Posterior vena cava (tissue), 2 donors: ENCODE measurements at regions not wholly inside any gene's neighbourhood (a gene's known extent, or its start where the extent isn't known, plus 50 kb on each side); places are given as distances from the start of the nearest gene placed in this dataset.

Experiments
- DNase-seq: peaks from one replicate; pipeline ENCODE4 v3.0.0-alpha.2; 2020; ENCODE audit warnings: low spot score
- intact Hi-C, 2 donors: fragments of 100-400 bp; cut with DNase I; formaldehyde crosslinking; loops; one replicate each; pipeline versions ENCODE4 v1.14.1 to v1.14.2; 2022 to 2023
- donor health status: DM: yes; HTN: yes; CAD: no.
- donor health status: DM: yes; HTN: yes; CAD: no.

DNA sequence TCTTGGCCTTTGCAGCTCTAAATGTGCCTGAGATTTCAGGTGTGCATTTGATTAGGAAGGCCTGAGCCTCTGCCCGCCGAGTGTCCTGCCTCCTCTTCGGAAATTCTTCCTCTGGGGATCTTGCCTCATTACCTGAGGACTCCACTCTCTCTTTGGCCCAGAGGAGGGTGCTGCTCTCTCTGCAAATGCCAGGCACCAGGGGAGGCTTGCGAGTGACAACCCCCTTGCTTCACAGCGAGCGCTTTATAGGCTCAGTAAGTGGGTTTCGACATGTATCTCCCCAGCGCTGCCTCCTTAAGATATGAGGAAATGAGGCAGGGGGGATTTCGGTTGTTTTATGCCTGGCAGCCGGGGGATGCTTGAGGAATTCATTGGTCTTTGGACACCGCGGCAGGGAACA lies 423.9 kb downstream of the GLRX3 start:
- no peak for DNase-seq
- intact Hi-C loops, result no loop called here

DNA sequence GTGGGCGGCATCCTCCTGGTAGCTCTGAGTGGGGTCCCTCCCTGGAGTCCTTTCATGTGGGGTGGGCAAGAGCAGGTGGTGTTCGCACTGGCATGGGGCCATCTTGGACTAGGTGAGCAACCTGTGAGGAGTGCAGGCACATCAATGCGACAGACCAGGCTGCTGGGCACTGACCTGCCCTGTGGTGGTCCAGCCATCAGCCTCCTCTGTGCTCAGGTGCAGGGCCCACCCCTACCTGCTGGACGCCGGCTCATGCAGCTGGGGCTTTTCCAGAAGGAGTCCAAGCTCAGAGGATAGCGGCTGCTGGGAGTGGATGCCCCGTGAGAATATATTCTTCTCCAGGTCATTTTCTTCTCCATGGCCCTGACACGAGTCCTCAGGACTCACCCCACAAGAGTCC lies 424.4 kb downstream of the GLRX3 start:
- no peak for DNase-seq
- intact Hi-C loops, result no loop called here

DNA sequence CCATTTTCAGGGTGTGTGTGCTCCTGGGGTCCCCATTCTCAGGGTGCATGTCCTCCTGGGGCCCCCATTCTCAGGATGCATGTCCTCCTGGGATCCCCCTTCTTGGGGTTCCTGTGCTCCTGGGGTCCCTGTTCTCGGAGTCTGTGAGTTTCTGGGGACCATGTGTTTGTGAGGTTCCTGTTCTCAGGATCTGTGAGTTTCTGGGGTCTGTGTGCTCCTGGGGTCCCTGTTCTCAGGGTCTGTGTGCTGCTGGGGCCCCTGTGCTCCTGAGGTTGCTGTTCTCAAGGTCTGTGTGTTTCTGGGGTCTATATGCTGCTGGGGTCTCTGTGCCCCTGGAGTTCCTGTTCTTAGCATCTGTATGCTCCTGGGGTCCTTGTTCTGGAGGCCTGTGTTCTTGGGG lies 425.5 kb downstream of the GLRX3 start:
- no peak for DNase-seq
- intact Hi-C loops, result no loop called here

DNA sequence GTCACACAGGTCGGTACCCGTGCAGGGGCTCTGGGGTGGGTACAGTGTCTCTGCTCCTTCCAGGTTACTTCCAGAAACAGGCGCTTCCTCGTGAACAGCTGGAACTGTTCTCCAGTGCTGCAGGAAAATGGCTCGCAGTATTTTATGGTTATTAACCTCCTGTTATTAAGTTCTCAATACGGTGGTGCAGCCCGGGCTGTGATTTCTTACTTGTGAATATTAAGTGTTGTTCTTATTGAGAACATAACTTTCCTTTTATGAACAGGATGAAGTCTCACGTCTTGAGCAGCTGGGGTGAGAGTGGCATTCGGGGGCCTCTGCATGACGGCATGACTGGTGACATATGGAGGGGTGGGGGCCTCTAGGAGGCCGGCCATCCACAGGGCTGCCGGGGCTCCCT lies 430.8 kb downstream of the GLRX3 start:
- no peak for DNase-seq
- intact Hi-C loops, result no loop called here

DNA sequence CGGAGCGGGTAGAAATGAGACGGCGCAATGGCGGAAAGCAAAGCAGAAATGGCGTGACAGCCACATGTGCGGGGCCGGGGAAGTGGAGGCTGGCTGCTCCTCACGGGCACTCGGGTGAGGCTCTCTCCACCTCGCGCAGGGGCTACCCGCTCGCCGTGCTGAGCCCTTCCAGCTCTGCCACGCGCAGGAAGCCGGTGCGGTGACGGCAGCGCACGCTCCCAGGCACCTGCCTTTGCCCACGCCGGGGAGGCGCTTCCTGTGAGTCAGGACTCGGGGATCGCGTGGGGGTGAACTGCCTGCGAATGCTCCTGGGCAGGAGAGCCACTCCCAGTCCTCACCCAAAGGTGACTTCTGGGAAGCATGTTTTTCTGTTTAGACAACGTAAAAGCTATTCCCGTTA lies 431.2 kb downstream of the GLRX3 start:
- DNase-seq, result no peak
- intact Hi-C loops, result no loop called here

DNA sequence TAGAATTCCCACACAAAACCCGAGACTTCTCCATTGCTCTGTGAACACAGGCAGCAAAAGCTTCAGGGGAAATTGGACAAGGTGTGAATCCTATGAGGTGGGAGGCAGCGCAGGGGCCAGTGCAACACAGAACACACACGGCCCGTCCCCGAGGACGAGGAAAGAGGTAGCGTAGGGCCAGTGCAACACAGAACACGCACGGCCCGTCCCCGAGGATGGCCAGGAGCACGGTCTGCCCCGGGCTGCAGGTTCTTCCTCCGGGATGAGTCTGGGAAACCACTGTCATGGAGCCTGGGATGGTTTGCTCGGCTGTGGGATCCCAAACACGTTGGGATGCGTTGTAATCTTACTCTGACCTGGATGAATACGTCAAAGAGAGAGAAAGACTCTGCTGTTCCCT lies 432.1 kb downstream of the GLRX3 start:
- no peak for DNase-seq
- intact Hi-C loops, result no loop called here

DNA sequence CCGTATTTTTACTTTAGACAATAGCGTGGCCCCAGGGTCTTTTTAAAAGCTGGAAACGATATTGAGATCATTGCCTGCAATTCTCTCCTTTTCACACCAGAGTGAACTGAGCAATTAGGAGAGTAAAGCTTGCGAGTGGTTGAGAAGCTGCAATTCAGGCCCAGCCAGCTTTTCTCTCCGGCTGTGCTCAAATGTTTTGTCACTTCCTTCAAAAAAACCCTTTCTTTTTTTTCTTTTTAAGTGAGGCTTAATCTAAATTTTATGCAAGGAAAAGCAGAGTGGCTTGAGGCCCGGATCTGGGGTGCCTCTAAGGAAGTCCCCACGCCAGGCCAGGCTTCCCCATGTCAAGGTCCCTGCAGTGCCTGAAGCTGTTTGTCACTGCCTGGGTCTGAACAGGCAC lies 433.9 kb downstream of the GLRX3 start:
- intact Hi-C loops, result no loop called here
- no peak for DNase-seq

DNA sequence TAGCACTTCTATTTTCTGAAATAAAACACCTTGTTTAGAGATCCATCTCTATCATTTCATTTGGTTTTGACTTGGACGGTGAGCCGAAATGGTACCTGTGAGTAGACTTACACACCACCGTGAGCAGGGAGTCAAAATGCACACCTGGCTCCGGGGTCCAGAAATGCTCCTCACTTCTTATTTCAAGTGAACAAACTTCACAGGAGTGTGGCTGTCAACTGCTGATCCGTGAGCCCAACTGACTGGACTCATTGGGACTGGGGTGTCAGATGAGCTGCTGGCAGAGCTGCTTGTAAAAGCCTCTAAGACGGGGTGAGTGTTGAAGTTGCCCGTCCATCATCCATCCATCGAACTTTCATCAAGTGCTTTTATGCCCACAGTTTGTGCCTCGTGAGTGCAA lies 435.5 kb downstream of the GLRX3 start:
- intact Hi-C loops, result no loop called here
- no peak for DNase-seq

DNA sequence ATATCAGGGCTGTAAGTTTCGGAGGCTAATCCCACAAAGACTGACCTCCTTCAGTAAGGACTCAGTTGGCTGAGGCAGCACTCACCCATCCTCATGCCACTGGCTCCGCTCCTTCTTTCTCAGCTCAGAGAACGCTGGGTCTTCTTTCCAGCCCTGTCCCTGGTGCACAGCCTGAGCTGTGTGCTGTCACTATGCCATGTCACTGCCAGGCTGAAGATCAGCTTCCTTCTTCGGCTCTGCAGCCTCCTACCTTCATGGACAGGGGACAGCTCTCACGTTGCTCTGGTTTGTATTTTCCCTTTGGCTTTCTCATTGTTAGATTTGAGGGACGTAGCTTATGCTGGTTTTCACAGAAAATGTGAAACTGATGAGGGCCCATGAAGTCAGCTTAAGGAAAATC lies 437.3 kb downstream of the GLRX3 start:
- intact Hi-C loops, result no loop called here

DNA sequence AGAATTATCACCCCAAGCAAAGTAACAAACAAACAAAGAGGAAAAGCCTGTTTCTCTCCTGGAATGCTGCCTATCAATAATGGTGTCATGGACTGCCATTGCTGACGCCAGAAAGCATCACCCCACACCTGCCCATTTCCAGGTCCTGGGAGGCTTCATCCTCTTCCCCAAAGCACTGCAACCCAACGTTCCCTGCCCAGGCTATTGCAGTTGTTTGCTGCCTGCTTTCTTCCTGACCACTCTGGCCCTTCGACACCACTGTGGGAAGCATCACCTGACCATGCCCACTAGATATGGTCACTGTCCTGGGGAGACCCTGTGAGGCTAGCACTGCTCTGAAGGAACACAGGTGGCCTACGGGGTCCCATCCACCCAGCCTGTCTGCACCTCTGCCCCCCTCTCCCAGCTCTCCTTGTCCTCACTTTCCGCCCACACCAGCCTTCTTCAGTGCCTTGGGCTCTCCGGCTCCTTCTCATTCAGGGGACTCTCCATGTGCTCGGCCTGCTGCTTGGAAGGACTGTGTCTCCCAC lies 439.6 kb downstream of the GLRX3 start:
- intact Hi-C loops, result loop anchor here in 1 of 2 donors (1.0 kb wide), 1 partner anchor 20 kb away; no protein-coding TSS in a partner anchor
- no peak for DNase-seq

More for the DNA sequence above, 437.3 kb downstream of the GLRX3 start:
- no peak for DNase-seq

DNA sequence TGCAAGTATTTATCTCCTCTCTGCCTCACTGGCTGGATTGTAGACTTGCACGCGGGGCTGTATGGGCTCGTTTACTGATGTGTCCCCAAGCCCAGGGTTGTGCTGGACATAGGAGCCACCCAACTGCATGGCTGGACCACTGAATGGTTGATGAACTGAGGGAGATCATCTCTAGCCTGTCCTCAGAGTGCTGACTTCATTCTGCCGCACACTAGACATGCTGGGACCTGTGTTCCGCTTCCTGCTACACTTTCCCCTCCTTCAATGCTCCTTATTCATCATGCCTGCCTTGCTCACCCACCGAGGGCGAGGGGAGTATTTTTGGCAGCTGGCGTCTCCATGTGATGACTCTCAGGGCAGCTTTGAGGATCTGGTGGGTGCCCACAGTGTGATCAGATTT lies 440.2 kb downstream of the GLRX3 start:
- no peak for DNase-seq
- intact Hi-C loops, result no loop called here

DNA sequence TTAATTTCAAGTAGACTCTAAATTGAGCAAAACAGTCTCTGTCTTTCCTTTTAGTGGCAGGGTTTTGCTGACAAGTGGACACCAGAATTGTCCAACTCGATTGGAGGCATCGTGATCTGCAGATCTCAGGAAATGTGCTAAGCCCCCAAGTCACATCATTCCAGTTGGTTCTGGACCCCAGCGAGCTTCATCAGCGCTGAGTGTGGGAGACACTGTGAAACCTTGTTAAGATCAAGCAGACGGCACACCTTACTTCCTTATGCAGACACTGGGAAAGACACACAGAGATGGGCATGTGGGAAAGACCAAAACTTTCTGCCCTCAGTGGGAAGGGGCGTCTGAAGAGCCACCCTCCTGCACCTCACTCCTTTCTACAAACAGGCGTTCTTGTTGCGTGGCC lies 440.8 kb downstream of the GLRX3 start:
- intact Hi-C loops, result no loop called here
- DNase-seq, result no peak

DNA sequence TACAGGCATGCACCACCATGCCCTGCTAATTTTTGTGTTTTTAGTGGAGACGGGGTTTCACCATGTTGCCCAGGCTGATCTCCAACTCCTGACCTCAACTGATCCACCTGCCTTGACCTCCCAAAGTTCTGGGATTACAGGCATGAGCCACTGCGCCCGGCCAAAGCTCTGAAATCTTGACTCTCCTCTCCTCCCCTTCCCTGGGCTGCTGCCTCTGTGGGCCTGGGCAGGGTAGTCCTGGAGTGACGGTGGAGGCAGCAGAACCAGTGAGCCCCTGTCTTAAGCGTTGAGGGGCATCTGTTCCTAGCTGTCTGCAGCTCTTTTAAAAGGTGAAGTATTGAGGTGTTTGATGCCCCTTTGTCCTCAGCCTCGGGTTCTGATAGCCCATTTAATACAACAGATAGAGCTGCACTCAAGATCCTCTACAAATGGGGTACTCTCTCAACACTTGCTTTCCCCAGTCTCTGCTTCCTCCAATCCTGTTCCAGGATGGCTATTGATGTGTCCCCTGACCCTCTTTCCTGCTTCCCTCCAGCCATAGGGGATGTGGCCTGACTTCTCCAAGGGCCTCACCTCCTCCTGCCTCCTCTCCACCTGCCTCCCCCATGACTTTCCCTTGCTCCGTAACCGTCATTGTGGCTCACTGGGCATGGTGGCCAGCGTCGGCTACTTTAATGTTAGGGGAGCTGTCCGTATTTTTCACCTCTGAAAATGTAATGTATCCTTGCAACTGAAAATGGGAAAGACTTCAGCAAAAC lies 442.5 kb downstream of the GLRX3 start:
- intact Hi-C loops, result no loop called here
- DNase-seq, result no peak

DNA sequence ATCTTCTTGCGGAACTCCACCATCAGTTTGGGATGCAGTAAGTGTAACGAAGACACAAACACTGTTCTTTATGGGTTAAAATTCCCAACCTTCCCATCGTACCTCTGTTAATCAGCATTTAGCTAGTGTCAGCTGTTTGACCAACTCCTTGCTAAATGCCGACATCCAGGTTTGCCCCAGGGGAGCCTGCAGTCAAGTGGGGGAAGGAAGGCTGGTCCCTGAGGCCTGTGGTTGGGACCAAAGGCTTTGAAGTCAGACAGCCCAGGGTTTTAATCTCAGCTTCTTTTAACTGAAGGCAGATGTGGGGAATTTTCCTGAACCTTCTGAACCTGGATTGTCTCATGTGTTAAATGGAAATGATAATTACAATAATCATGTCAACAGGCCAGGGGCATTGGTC lies 443.7 kb downstream of the GLRX3 start:
- DNase-seq, result no peak
- intact Hi-C loops, result no loop called here

DNA sequence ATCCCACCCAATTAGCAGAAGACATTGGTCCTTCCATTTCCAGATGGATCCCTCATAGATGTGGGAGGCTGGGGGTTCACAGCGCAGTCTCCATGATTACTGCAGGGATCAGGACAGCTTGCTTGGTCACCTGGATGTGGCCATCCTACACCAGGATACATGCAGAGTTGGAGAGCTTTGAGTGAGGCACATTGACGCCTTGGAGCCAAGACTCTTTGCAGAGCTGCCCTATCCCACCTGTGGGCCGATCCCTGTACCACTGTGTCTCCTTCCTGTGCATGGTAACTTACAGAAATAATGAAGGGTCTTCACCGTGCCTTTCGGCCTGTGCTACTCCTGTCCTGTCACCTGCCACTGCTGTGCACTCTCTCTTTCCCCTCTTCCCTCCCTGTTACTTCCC lies 444.8 kb downstream of the GLRX3 start:
- no peak for DNase-seq
- intact Hi-C loops, result no loop called here

DNA sequence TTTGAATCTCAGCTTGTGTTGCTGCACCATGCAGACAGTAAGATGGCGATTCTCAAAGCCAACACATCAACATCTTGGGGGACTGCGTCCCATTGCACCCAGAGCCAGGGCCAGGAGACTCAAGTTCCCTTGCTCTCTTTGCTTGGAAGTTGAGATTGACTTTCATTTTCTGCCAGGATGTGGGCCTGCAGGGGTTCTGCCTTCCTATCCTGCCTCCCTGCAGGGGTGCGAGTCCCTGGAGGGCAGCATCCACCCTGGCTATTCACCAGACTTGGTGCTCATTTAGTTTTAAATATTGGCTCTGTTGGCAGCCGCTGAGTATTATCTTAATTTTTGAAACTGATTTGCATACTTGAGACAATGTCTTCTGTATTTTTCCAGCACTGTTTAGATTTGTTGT lies 451.5 kb downstream of the GLRX3 start:
- DNase-seq, result no peak
- intact Hi-C loops, result no loop called here

DNA sequence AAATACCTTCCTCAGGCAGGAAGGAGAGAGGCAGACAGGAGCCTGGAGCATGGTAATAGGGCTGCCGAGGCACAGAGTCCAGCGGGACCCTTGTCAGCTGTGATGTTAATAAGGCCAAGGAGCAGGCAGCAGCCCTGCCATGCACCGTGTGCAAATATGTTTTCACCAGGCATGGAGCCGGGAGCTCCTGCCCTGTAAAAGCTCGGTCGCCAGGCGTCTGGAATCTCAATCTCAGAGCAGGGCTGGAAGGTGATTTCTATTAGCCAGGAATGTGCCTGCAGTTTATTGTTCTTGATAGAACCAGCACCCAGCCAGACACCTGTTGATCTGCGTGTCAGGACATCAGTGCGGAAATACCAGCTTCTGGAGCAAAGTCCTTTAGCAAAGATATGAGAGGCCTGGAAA lies 469.8 kb downstream of the GLRX3 start:
- intact Hi-C loops, result no loop called here
- DNase-seq, result no peak

DNA sequence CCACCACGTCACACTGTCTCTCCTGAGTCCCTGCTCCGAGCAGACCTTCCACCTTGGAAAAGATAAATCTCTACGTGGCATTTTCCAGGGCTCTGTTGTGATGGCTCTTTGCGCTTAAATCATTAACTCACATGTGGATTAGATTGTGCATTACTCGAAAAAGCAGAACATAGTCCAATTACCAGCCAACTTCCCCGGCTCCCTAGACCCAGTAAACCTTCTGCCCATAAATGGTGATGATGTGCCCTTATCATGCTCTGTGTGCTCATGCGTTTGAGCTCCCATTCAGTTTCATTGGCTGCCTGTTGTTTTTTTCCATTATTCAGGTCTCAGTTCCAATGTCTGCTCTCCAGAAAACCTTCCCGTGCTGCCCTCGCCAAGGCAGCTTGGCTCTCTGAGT lies 471.2 kb downstream of the GLRX3 start:
- no peak for DNase-seq
- intact Hi-C loops, result no loop called here

DNA sequence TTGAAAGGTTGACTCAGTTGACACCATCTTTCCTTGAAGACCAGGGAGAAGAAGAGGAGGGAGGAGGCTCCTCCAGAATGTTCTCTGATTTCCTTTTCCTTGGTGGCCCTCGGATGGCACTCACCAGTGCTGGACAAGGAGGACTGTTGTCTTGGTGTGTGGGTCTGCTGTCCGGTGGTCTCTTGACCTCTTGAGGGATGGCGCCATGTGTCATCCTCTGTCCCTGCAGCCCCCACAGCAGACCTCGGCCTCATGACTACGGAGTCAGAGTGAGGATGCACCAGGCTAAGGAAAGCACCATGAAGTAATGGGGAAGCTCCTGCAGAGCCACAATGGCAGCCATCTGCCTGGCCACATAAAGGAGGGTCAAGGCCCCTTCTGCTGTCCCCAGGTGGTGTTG lies 475.0 kb downstream of the GLRX3 start:
- DNase-seq, result no peak
- intact Hi-C loops, result no loop called here

DNA sequence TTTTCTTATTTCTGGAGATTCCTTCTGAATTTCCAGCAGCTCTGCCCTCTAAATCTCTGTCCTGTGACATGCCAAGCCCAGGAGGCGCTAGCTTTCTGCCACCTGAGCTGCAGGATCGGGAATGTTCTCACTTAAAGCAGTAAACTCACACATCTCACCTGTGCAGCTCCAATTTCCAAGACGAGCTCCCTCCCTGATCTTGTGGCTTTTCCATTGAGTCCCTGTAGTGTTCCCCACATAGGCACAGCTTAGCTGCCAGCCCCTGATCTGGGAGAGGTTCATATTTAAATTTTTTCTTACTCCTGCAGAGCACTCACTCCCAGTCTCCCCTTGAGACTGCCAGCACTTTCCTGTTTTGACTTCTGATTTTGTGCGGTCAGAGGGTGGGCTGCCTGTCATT lies 479.3 kb downstream of the GLRX3 start:
- intact Hi-C loops, result no loop called here
- DNase-seq, result no peak

DNA sequence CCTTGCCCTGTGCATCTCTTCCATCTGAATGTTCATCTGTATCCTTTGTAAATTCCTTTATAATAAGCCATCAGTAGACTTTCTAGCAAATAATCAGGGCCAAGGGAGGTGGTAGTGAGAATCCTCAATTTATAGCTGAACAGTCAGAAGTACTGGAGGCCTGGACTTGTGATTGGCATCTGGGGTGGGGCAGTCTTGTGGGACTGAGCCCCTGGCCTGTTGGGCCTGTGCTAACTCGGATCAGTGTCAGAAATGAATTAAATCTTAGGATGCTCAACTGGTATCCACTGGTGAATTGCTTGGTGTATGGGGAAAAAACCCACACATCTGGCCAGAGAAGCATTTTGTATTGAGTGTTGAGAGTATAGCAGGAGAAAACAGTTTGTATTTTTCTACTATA lies 481.8 kb downstream of the GLRX3 start:
- intact Hi-C loops, result no loop called here
- DNase-seq, result no peak

DNA sequence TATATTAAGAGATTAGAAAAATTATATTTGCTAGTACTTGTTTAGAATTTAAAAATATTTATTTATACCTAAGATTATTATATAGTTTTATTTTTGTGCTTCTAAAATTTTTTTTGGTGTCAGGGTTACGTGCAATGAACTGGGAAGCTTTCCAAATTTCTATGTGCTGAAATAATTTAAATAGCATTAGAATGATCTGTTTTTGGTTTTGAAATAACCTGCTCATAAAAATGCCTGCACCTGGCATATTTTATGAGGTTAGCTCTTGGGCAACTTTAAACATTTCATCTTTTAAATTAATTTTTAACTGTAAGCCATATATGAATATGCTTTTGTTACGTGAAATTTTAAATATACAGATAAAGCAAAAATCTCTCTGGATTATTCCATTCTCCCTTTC lies 482.5 kb downstream of the GLRX3 start:
- intact Hi-C loops, result no loop called here
- DNase-seq, result no peak
